Keratinocyte (primary cell): ENCODE measurements at regions not wholly inside any gene's neighbourhood (a gene's known extent, or its start where the extent isn't known, plus 50 kb on each side); places are given as distances from the start of the nearest gene placed in this dataset.

Experiments used
- CTCF ChIP-seq, 3 experiments: IDR thresholded peaks in 1 of 3; conservative IDR thresholded peaks in 1 of 3; optimal IDR thresholded peaks in 1 of 3; 2 replicates in 2 of 3; 3 replicates in 1 of 3; pipeline versions ENCODE3 to v1.5.1; 2011; ENCODE audit warnings: low read length in 3 of 3, mild to moderate bottlenecking in 3 of 3, moderate library complexity in 2 of 3, control low read depth in 1 of 3, inconsistent platforms in 1 of 3; ENCODE audit not compliant: insufficient read depth in 2 of 3; ENCODE audit errors: extremely low read depth in 1 of 3
- EZH2 ChIP-seq: IDR thresholded peaks from one replicate; pipeline ENCODE4 v1.6.1; 2012; ENCODE audit warnings: inconsistent platforms, mild to moderate bottlenecking, low read length, moderate library complexity

- TF ChIP-seq CTCF (optimal IDR thresholded peaks at IDR 0.05 in 1 of 3, IDR thresholded peaks at IDR 0.05 in 1 of 3, conservative IDR thresholded peaks at IDR 0.05 in 1 of 3; ENCODE audit: extremely low read depth in 1 of 3, insufficient read depth in 2 of 3, low read length in 3 of 3): no peak
- TF ChIP-seq EZH2: no peak
Observed at GRCh38 chr1:199734186-199734585, 293.3 kb upstream of the NR5A2 start.
